SK-N-SH treated with all-trans-retinoic acid at 6 μM for 48 hours (cell line): ENCODE measurements at regions not wholly inside any gene's neighbourhood (a gene's known extent, or its start where the extent isn't known, plus 50 kb on each side); places are given as distances from the start of the nearest gene placed in this dataset.

ENCODE experiments used
- BACH2 ChIP-seq: fragments of 250-450 bp; sonication (Bioruptor Pico); IDR thresholded peaks from 2 replicates; pipeline ENCODE4 v1.9.0; 2021; ENCODE audit warnings: mild to moderate bottlenecking, borderline replicate concordance
- ISL1 ChIP-seq: fragments of 250-450 bp; sonication (Bioruptor Pico); IDR thresholded peaks from 2 replicates; pipeline ENCODE4 v2.1.2; 2022; ENCODE audit warnings: mild to moderate bottlenecking, moderate library complexity
- OSR1 ChIP-seq: fragments of 250-450 bp; sonication (Bioruptor Pico); IDR thresholded peaks from 2 replicates; pipeline ENCODE4 v1.8.0; 2022; ENCODE audit warnings: moderate library complexity, mild to moderate bottlenecking, inconsistent platforms
- PATZ1 ChIP-seq: fragments of 250-450 bp; sonication (Bioruptor Pico); IDR thresholded peaks from 2 replicates; pipeline ENCODE4 v1.8.0; 2020; ENCODE audit warnings: mild to moderate bottlenecking, moderate library complexity, borderline replicate concordance
- POU6F1 ChIP-seq: fragments of 250-450 bp; sonication (Bioruptor Pico); IDR thresholded peaks from 2 replicates; pipeline ENCODE4 v1.8.0; 2021; ENCODE audit warnings: low read depth, mild to moderate bottlenecking, moderate library complexity, borderline replicate concordance
- PPARA ChIP-seq: fragments of 250-450 bp; sonication (Bioruptor Pico); IDR thresholded peaks from 2 replicates; pipeline ENCODE4 v1.5.0; 2020; ENCODE audit warnings: mild to moderate bottlenecking, borderline replicate concordance
- RARB ChIP-seq: fragments of 250-450 bp; sonication (Bioruptor Pico); IDR thresholded peaks from 2 replicates; pipeline ENCODE4 v1.8.0; 2021; ENCODE audit warnings: mild to moderate bottlenecking, moderate library complexity
- TOX ChIP-seq: fragments of 250-450 bp; sonication (Bioruptor Pico); IDR thresholded peaks from 2 replicates; pipeline ENCODE4 v1.8.0; 2021; ENCODE audit warnings: mild to moderate bottlenecking, moderate library complexity, borderline replicate concordance
- ZC3H10 ChIP-seq: fragments of 250-450 bp; sonication (Bioruptor Pico); IDR thresholded peaks from 2 replicates; pipeline ENCODE4 v1.5.1; 2021; ENCODE audit warnings: mild to moderate bottlenecking, moderate library complexity
- ZFP3 ChIP-seq: fragments of 250-450 bp; sonication (Bioruptor Pico); IDR thresholded peaks from 2 replicates; pipeline ENCODE4 v1.5.0; 2020; ENCODE audit warnings: mild to moderate bottlenecking, moderate library complexity
- ZNF70 ChIP-seq: fragments of 450-650 bp; formaldehyde crosslinking; IDR thresholded peaks from 2 replicates; pipeline ENCODE4 v1.5.0; 2020; ENCODE audit warnings: mild to moderate bottlenecking, moderate library complexity
- ZNF8 ChIP-seq: fragments of 450-650 bp; formaldehyde crosslinking; IDR thresholded peaks from 2 replicates; pipeline ENCODE4 v1.5.0; 2020; ENCODE audit warnings: mild to moderate bottlenecking, moderate library complexity
- TF ChIP-seq, protein P1 (sequence below): fragments of 250-450 bp; sonication (Bioruptor Pico); IDR thresholded peaks from 2 replicates; pipeline ENCODE4 v1.5.1; 2020; ENCODE audit warnings: low read depth, mild to moderate bottlenecking, moderate library complexity
- TF ChIP-seq, protein P2 (sequence below): fragments of 250-450 bp; sonication (Bioruptor Pico); IDR thresholded peaks from 2 replicates; pipeline ENCODE4 v1.5.1; 2021; ENCODE audit warnings: mild to moderate bottlenecking, moderate library complexity

- TF ChIP-seq, protein P1, sequence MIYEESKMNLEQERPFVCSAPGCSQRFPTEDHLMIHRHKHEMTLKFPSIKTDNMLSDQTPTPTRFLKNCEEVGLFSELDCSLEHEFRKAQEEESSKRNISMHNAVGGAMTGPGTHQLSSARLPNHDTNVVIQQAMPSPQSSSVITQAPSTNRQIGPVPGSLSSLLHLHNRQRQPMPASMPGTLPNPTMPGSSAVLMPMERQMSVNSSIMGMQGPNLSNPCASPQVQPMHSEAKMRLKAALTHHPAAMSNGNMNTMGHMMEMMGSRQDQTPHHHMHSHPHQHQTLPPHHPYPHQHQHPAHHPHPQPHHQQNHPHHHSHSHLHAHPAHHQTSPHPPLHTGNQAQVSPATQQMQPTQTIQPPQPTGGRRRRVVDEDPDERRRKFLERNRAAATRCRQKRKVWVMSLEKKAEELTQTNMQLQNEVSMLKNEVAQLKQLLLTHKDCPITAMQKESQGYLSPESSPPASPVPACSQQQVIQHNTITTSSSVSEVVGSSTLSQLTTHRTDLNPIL (CRISPR knock-in tag) = no peak
- no peak for TF ChIP-seq ZNF70 (CRISPR knock-in tag)
- no peak for TF ChIP-seq BACH2 (CRISPR knock-in tag)
- no peak for TF ChIP-seq PPARA (CRISPR knock-in tag)
- TF ChIP-seq POU6F1 (CRISPR knock-in tag) = no peak
- TF ChIP-seq ZC3H10 (CRISPR knock-in tag) = no peak
- no peak for TF ChIP-seq ISL1 (CRISPR knock-in tag)
- no peak for TF ChIP-seq PATZ1
- no peak for TF ChIP-seq OSR1 (CRISPR knock-in tag)
- TF ChIP-seq RARB (CRISPR knock-in tag) = no peak
- no peak for TF ChIP-seq TOX (CRISPR knock-in tag)
- TF ChIP-seq, protein P2, sequence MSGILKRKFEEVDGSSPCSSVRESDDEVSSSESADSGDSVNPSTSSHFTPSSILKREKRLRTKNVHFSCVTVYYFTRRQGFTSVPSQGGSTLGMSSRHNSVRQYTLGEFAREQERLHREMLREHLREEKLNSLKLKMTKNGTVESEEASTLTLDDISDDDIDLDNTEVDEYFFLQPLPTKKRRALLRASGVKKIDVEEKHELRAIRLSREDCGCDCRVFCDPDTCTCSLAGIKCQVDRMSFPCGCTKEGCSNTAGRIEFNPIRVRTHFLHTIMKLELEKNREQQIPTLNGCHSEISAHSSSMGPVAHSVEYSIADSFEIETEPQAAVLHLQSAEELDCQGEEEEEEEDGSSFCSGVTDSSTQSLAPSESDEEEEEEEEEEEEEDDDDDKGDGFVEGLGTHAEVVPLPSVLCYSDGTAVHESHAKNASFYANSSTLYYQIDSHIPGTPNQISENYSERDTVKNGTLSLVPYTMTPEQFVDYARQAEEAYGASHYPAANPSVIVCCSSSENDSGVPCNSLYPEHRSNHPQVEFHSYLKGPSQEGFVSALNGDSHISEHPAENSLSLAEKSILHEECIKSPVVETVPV (CRISPR knock-in tag) = no peak
- TF ChIP-seq ZNF8 = no peak
- no peak for TF ChIP-seq ZFP3 (CRISPR knock-in tag)
These were observed 610.6 kb upstream of the GRAMD2B start for GRCh38 chr5:125812651-125813050.
